Left lung (tissue), 4 donors: ENCODE measurements at regions not wholly inside any gene's neighbourhood (a gene's known extent, or its start where the extent isn't known, plus 50 kb on each side); places are given as distances from the start of the nearest gene placed in this dataset.

Source experiments
- ATAC-seq: fragments of 200-7000 bp; cut with Tn5 transposase; one replicate; pipeline ENCODE4 v1.9.1; 2020; ENCODE audit warnings: moderate library complexity
- DNase-seq, 4 donors: peaks; one replicate each; pipeline ENCODE4 v3.0.0-alpha.2; 2013 to 2020
- H3K27ac ChIP-seq, 2 donors: fragments of 200-600 bp; sonication (generic) in 1 of 2; one replicate each; pipeline versions ENCODE4 v1.5.0 to v1.8.0; 2020 to 2021
- H3K27me3 ChIP-seq, 2 donors: fragments of 200-600 bp; sonication (generic) in 1 of 2; one replicate each; pipeline versions ENCODE4 v1.5.0 to v1.8.0; 2020 to 2021
- H3K36me3 ChIP-seq, 2 donors: fragments of 200-600 bp; sonication (generic) in 1 of 2; one replicate each; pipeline versions ENCODE4 v1.5.0 to v1.8.0; 2020 to 2021
- H3K4me1 ChIP-seq, 2 donors: fragments of 200-600 bp; one replicate each; pipeline ENCODE4 v1.8.0; 2021
- H3K4me3 ChIP-seq, 2 donors: fragments of 200-600 bp; sonication (generic) in 1 of 2; one replicate each; pipeline versions ENCODE4 v1.5.0 to v1.8.0; 2020 to 2021; ENCODE audit warnings: mild to moderate bottlenecking in 1 of 2
- H3K9me3 ChIP-seq, 2 donors: fragments of 200-600 bp; sonication (generic) in 1 of 2; one replicate each; pipeline versions ENCODE4 v1.5.0 to v1.8.0; 2020 to 2021
- CTCF ChIP-seq, 2 donors: fragments of 200-600 bp; sonication (generic) in 1 of 2; IDR thresholded peaks; one replicate each; pipeline versions ENCODE4 v1.5.0 to v1.8.0; 2021; ENCODE audit warnings: antibody characterized with exemption in 2 of 2
- intact Hi-C, 2 donors: fragments of 100-400 bp; cut with DNase I; formaldehyde crosslinking; loops; one replicate each; pipeline versions ENCODE4 v1.11.2 to v1.14.2; 2022
- donor health status: DM: no; HTN: yes; CAD: no.
- donor health status: DM: no; HTN: no; CAD: no.

GRCh38 chr17:54099221-54099620 is 276.5 kb downstream of the KIF2B start:
- Histone ChIP-seq H3K27me3 (no peaks in the 10 kb centered on the region), H3K36me3 (no peaks in the 10 kb centered on the region), H3K27ac (no peak overlapping the region), H3K4me3 (no peak overlapping the region), H3K9me3 (peaks cover 0 to 32% of the 10 kb centered on the region in 2 donors), H3K4me1 (no peaks in the 10 kb centered on the region)
- no peak for ATAC-seq
- intact Hi-C loops, result no loop called here
- TF ChIP-seq CTCF (IDR thresholded peaks at IDR 0.05), result no peak
- DNase-seq, result no peak

- TF ChIP-seq CTCF (IDR thresholded peaks at IDR 0.05), result no peak
- Histone ChIP-seq H3K4me3 (no peak overlapping the region), H3K27me3 (no peaks in the 10 kb centered on the region), H3K4me1 (no peaks in the 10 kb centered on the region), H3K27ac (no peak overlapping the region), H3K36me3 (no peaks in the 10 kb centered on the region), H3K9me3 (peaks cover 0 to 48% of the 10 kb centered on the region in 2 donors)
- ATAC-seq (no peak), DNase-seq (peak in 1 of 4 donors; percentile 15)
- intact Hi-C loops, result no loop called here
These were observed 279.5 kb downstream of the KIF2B start for GRCh38 chr17:54102246-54102645.

- Histone ChIP-seq H3K27ac (no peak overlapping the region), H3K27me3 (no peaks in the 10 kb centered on the region), H3K4me3 (no peak overlapping the region), H3K4me1 (no peaks in the 10 kb centered on the region), H3K9me3 (peaks cover 0 to 8% of the 10 kb centered on the region in 2 donors), H3K36me3 (no peaks in the 10 kb centered on the region)
- no peak for TF ChIP-seq CTCF (IDR thresholded peaks at IDR 0.05)
- no peak for ATAC-seq
- intact Hi-C loops, result no loop called here
- no peak for DNase-seq
These were observed 288.8 kb downstream of the KIF2B start for GRCh38 chr17:54111576-54111975.

GRCh38 chr17:54117452-54117851 is 294.7 kb downstream of the KIF2B start:
- no peak overlapping the region for H3K4me3 ChIP-seq
- H3K9me3 ChIP-seq, result peaks cover 0 to 17% of the 10 kb centered on the region in 2 donors
- H3K4me1 ChIP-seq, result no peaks in the 10 kb centered on the region
- H3K36me3 ChIP-seq, result no peaks in the 10 kb centered on the region
- no peaks in the 10 kb centered on the region for H3K27me3 ChIP-seq
- ATAC-seq (no peak), DNase-seq (peak in 1 of 4 donors; percentile 3)
- no peak for TF ChIP-seq CTCF (IDR thresholded peaks at IDR 0.05)
- intact Hi-C loops, result no loop called here
- H3K27ac ChIP-seq, result no peak overlapping the region

- Histone ChIP-seq H3K36me3 (no peaks in the 10 kb centered on the region), H3K27me3 (no peaks in the 10 kb centered on the region), H3K27ac (no peak overlapping the region), H3K9me3 (peaks cover 0 to 50% of the 10 kb centered on the region in 2 donors), H3K4me1 (no peaks in the 10 kb centered on the region), H3K4me3 (no peak overlapping the region)
- no peak for TF ChIP-seq CTCF (IDR thresholded peaks at IDR 0.05)
- DNase-seq (peak in 2 of 4 donors; percentile 35 to 62), ATAC-seq (no peak)
- intact Hi-C loops, result no loop called here
These were observed 301.7 kb downstream of the KIF2B start for GRCh38 chr17:54124456-54124855.
